ENCODE measurements at regions not wholly inside any gene's neighbourhood (a gene's known extent, or its start where the extent isn't known, plus 50 kb on each side); places are given as distances from the start of the nearest gene placed in this dataset.
"Not testable (repeated sequence)": the region's sequence is repeated elsewhere in the genome, so short reads cannot be mapped to it uniquely, and the experiment has no call there.

DNA sequence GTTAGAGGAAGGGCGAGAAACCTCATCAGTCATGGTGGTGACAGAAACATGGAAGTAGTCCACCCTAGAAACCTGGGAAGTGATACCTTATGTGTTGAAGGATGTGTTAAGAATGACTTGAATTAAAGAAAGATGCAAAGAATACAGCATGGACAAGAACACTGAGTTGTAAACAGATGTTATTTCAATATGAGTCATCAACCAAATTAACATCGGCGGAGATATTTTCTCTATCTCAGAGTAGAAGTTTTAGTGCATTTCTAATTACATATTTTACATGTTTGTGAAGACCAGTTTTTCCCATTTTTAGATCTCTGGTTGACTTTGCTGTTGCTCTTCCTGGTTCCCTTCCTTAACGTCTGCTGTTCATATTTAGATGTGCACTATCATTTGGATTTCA is 268.8 kb upstream of the TBL1XR1 start:
- H3K27ac ChIP-seq: no peak overlapping the region
- ATAC-seq: no peak
- intact Hi-C loops (cut with DNase I): no loop called here
- WGBS, 3 donors: 50 to 73% (median 63%) methylated on average over 4 of the region's 4 CpGs
- peaks cover 20% of the 10 kb centered on the region for H3K4me1 ChIP-seq
- no peaks in the 10 kb centered on the region for H3K36me3 ChIP-seq (ENCODE audit: insufficient read depth in 1 of 2, low read depth in 1 of 2)
- no peak overlapping the region for H3K4me3 ChIP-seq
- H3K27me3 ChIP-seq (ENCODE audit: insufficient read depth in 3 of 3, low read length in 2 of 3): no peaks in the 10 kb centered on the region
- no peak for DNase-seq
- H3K9me3 ChIP-seq: no peaks in the 10 kb centered on the region
- TF ChIP-seq, protein P1, sequence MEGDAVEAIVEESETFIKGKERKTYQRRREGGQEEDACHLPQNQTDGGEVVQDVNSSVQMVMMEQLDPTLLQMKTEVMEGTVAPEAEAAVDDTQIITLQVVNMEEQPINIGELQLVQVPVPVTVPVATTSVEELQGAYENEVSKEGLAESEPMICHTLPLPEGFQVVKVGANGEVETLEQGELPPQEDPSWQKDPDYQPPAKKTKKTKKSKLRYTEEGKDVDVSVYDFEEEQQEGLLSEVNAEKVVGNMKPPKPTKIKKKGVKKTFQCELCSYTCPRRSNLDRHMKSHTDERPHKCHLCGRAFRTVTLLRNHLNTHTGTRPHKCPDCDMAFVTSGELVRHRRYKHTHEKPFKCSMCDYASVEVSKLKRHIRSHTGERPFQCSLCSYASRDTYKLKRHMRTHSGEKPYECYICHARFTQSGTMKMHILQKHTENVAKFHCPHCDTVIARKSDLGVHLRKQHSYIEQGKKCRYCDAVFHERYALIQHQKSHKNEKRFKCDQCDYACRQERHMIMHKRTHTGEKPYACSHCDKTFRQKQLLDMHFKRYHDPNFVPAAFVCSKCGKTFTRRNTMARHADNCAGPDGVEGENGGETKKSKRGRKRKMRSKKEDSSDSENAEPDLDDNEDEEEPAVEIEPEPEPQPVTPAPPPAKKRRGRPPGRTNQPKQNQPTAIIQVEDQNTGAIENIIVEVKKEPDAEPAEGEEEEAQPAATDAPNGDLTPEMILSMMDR (IDR thresholded peaks at IDR 0.05): no peak

- H3K27ac ChIP-seq; H3K36me3 ChIP-seq (ENCODE audit: insufficient read depth in 1 of 2, low read depth in 1 of 2); H3K27me3 ChIP-seq (ENCODE audit: insufficient read depth in 3 of 3, low read length in 2 of 3); H3K9me3 ChIP-seq; intact Hi-C loops (cut with DNase I); H3K4me3 ChIP-seq; DNase-seq; ATAC-seq: not testable (repeated sequence)
- 96 to 98% (median 98%) methylated on average over 5 of the region's 5 CpGs for WGBS, 3 donors
- H3K4me1 ChIP-seq: peaks cover 20% of the 10 kb centered on the region
Measured at GRCh38 chr3:177466622-177467021, 269.3 kb upstream of the TBL1XR1 start.

DNA sequence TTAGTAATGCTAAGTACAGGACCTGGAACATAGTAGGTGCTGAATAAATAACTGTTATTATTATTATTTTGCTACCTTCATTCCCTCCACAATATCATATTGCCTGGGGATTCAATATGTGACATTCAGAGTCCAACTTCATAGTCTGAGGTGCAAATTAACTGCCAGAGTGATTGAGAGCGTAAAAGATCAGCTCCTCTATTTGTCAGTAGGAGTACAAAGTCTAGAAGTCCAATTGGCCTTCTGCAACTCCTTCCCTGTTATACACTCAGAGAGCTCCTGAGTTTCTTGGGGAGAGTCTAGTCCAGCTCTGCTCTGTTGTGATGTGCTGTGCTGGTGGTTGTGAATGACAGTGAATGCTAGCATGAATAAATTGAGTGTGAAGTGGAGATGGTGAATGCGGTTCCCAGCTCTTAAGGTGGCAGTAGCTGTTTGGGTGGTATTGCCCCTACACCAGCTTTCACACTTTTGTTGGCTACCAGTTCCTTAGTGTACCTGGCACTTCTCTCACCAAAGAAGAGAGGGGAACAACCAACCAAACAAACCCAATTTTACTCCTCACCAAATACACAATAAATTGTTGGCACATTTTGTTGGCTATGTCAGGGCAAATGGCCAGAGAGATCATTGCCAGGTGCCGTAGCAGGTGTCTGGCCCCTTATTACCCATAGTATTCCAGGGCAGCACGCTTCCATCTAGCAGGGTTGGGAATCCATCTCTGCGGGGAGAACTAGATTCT is 270.1 kb upstream of the TBL1XR1 start:
- no peak for ATAC-seq
- H3K4me3 ChIP-seq: no peak overlapping the region
- TF ChIP-seq, protein P1 (IDR thresholded peaks at IDR 0.05): no peak
- WGBS, 3 donors: 51 to 53% (median 52%) methylated on average over 5 of the region's 5 CpGs
- H3K36me3 ChIP-seq (ENCODE audit: insufficient read depth in 1 of 2, low read depth in 1 of 2): no peaks in the 10 kb centered on the region
- H3K9me3 ChIP-seq: no peaks in the 10 kb centered on the region
- peaks cover 20% of the 10 kb centered on the region for H3K4me1 ChIP-seq
- intact Hi-C loops (cut with DNase I): no loop called here
- DNase-seq: no peak
- no peaks in the 10 kb centered on the region for H3K27me3 ChIP-seq (ENCODE audit: insufficient read depth in 3 of 3, low read length in 2 of 3)
- no peak overlapping the region for H3K27ac ChIP-seq

DNA sequence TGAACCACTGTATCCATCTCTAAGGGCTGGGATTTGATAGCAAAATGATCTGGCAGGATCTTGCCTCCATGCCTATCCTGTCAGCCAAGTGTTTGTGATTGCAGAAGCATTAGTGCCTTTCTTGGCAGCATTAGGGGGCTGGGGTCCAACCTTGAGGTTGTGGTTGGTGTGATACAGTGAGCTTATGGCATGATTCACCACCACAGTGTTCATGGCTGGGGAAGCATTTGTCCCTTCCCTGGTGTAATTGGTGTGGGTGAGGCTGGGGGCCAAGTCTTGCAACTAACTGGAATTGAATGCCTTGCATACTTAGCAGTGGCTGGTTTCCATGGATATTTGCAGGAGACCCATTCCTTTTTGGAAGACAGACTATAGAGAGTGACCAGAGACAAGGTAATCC is 271.0 kb upstream of the TBL1XR1 start:
- ATAC-seq: peak in 3 of 4 donors; percentile 42 to 62 (median 59)

DNA sequence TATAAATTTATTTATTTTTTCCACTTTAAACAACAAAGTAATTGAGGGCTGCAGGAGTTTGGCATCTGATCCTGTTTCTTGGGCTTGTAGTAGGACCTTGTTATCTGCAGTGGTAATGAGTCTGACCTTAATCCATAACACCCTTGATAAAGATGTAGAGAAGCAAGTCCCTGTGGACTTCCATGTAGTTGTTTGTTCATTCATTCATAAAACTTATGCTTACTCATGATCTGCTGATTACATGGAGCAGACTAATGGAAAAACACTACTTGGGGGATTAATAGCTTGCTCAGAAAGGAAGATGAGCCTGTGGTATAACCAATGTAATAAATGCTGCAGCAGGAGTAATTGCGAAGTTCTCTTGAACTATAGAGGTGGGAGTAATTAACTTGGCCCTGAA is 271.5 kb upstream of the TBL1XR1 start:
- DNase-seq (no peak), ATAC-seq (no peak)
- H3K9me3 ChIP-seq: no peaks in the 10 kb centered on the region
- H3K4me3 ChIP-seq: no peak overlapping the region
- no peaks in the 10 kb centered on the region for H3K36me3 ChIP-seq (ENCODE audit: insufficient read depth in 1 of 2, low read depth in 1 of 2)
- TF ChIP-seq, protein P1 (IDR thresholded peaks at IDR 0.05): no peak
- 77 to 86% (median 79%) methylated on average over 1 of the region's 1 CpG for whole genome bisulfite sequencing, 3 donors
- no peaks in the 10 kb centered on the region for H3K27me3 ChIP-seq (ENCODE audit: insufficient read depth in 3 of 3, low read length in 2 of 3)
- peaks cover 24% of the 10 kb centered on the region for H3K4me1 ChIP-seq
- H3K27ac ChIP-seq: no peak overlapping the region
- intact Hi-C loops (cut with DNase I): no loop called here

More for the DNA sequence above, 271.0 kb upstream of the TBL1XR1 start:
- no peaks in the 10 kb centered on the region for H3K27me3 ChIP-seq (ENCODE audit: insufficient read depth in 3 of 3, low read length in 2 of 3)
- H3K4me1 ChIP-seq: peaks cover 25% of the 10 kb centered on the region
- intact Hi-C loops (cut with DNase I): no loop called here
- H3K4me3 ChIP-seq: no peak overlapping the region
- no peak overlapping the region for H3K27ac ChIP-seq
- peak in 1 of 2 donors; percentile 66 for DNase-seq
- no peaks in the 10 kb centered on the region for H3K9me3 ChIP-seq
- TF ChIP-seq, protein P1 (IDR thresholded peaks at IDR 0.05): no peak
- H3K36me3 ChIP-seq (ENCODE audit: insufficient read depth in 1 of 2, low read depth in 1 of 2): no peaks in the 10 kb centered on the region
